HG02970 (cell line): ENCODE measurements at regions not wholly inside any gene's neighbourhood (a gene's known extent, or its start where the extent isn't known, plus 50 kb on each side); places are given as distances from the start of the nearest gene placed in this dataset.
"Not testable (repeated sequence)": the region's sequence is repeated elsewhere in the genome, so short reads cannot be mapped to it uniquely, and the experiment has no call there.

Experiments
- ATAC-seq: cut with Tn5 transposase; IDR thresholded peaks from one replicate; pipeline ENCODE4 v1.9.1; 2021; ENCODE audit warnings: mild to moderate bottlenecking, moderate library complexity, moderate number of reproducible peaks; ENCODE audit not compliant: unreplicated experiment, low FRiP score

- no peak for ATAC-seq
Observed at GRCh38 chr4:160514126-160514525, 1411.2 kb downstream of the RAPGEF2 start.

- no peak for ATAC-seq
Observed at GRCh38 chr4:160523231-160523630, 1420.4 kb downstream of the RAPGEF2 start.

GRCh38 chr4:160537681-160538080, 1434.8 kb downstream of the RAPGEF2 start:
- ATAC-seq = no peak

GRCh38 chr4:160546201-160546600, 1443.3 kb downstream of the RAPGEF2 start:
- ATAC-seq = no peak

GRCh38 chr4:160549951-160550519, 1447.2 kb downstream of the RAPGEF2 start:
- not testable (repeated sequence) for ATAC-seq

- ATAC-seq = no peak
Observed at GRCh38 chr4:160562661-160563060, 1459.8 kb downstream of the RAPGEF2 start.

GRCh38 chr4:160563552-160564282, 1460.8 kb downstream of the RAPGEF2 start:
- no peak for ATAC-seq

GRCh38 chr4:160567634-160568033, 1464.8 kb downstream of the RAPGEF2 start:
- no peak for ATAC-seq

- ATAC-seq = no peak
Observed at GRCh38 chr4:160570271-160570670, 1467.4 kb downstream of the RAPGEF2 start.

GRCh38 chr4:160574272-160574671, 1471.4 kb downstream of the RAPGEF2 start:
- not testable (repeated sequence) for ATAC-seq

GRCh38 chr4:160580581-160580980, 1477.7 kb downstream of the RAPGEF2 start:
- no peak for ATAC-seq

- no peak for ATAC-seq
Observed at GRCh38 chr4:160592258-160592657, 1489.4 kb downstream of the RAPGEF2 start.

GRCh38 chr4:160595646-160596045, 1492.8 kb downstream of the RAPGEF2 start:
- ATAC-seq = no peak

- no peak for ATAC-seq
Observed at GRCh38 chr4:160604541-160604940, 1501.7 kb downstream of the RAPGEF2 start.

- no peak for ATAC-seq
Observed at GRCh38 chr4:160611181-160611580, 1508.3 kb downstream of the RAPGEF2 start.

GRCh38 chr4:160631044-160631443, 1528.2 kb downstream of the RAPGEF2 start:
- ATAC-seq = no peak

- no peak for ATAC-seq
Observed at GRCh38 chr4:160652790-160653189, 1511.0 kb downstream of the FSTL5 start.

- no peak for ATAC-seq
Observed at GRCh38 chr4:160675550-160675949, 1488.2 kb downstream of the FSTL5 start.

GRCh38 chr4:160685729-160686128, 1478.1 kb downstream of the FSTL5 start:
- no peak for ATAC-seq

GRCh38 chr4:160701671-160702070, 1462.1 kb downstream of the FSTL5 start:
- ATAC-seq = no peak

GRCh38 chr4:160709026-160709425, 1454.8 kb downstream of the FSTL5 start:
- no peak for ATAC-seq

GRCh38 chr4:160709546-160709945, 1454.3 kb downstream of the FSTL5 start:
- ATAC-seq = no peak
